HL-60 (cell line): ENCODE measurements at regions not wholly inside any gene's neighbourhood (a gene's known extent, or its start where the extent isn't known, plus 50 kb on each side); places are given as distances from the start of the nearest gene placed in this dataset.
A peak's percentile ranks its signal among the peaks of the same experiment; 100 is the strongest.

Experiments
- DNase-seq, 2 experiments: peaks; one replicate each; pipeline ENCODE4 v3.0.0-alpha.2; 2010 to 2020; ENCODE audit warnings: low read depth in 1 of 2, low spot score in 1 of 2
- H3K27ac ChIP-seq: fragments of 250-450 bp; sonication (Bioruptor Pico); replicated peaks from 2 replicates; pipeline ENCODE4 v1.5.1; 2020; ENCODE audit warnings: mild to moderate bottlenecking, moderate library complexity
- H3K27me3 ChIP-seq: fragments of 250-450 bp; sonication (Bioruptor Pico); 2 replicates; pipeline ENCODE4 v1.5.1; 2021; ENCODE audit warnings: mild to moderate bottlenecking, moderate library complexity; ENCODE audit not compliant: insufficient read depth, poor library complexity, severe bottlenecking
- H3K4me3 ChIP-seq: replicated peaks from 2 replicates; pipeline ENCODE4 v1.5.1; 2011; ENCODE audit warnings: mild to moderate bottlenecking, control low read depth, low read length; ENCODE audit not compliant: insufficient read depth
- CTCF ChIP-seq: IDR thresholded peaks from one replicate; pipeline ENCODE4 v1.5.1; 2011; ENCODE audit warnings: low read length, control low read depth, inconsistent platforms; ENCODE audit not compliant: insufficient read depth
- GABPA ChIP-seq: IDR thresholded peaks from 2 replicates; pipeline ENCODE4 v1.6.1; 2012; ENCODE audit warnings: low read depth
- POLR2AphosphoS5 ChIP-seq: IDR thresholded peaks from 2 replicates; pipeline ENCODE4 v1.6.1; 2012; ENCODE audit warnings: low read depth
- REST ChIP-seq: IDR thresholded peaks from 2 replicates; pipeline ENCODE4 v1.6.1; 2012; ENCODE audit warnings: low read depth; ENCODE audit not compliant: insufficient replicate concordance
- SPI1 ChIP-seq: IDR thresholded peaks from 2 replicates; pipeline ENCODE4 v1.6.1; 2012; ENCODE audit warnings: low read depth, mild to moderate bottlenecking, borderline replicate concordance

- Histone ChIP-seq H3K27ac (no peak overlapping the region), H3K27me3 (no peaks in the 10 kb centered on the region), H3K4me3 (no peak overlapping the region)
- TF ChIP-seq GABPA = no peak
- no peak for TF ChIP-seq SPI1
- TF ChIP-seq CTCF = no peak
- TF ChIP-seq POLR2AphosphoS5 = no peak
- no peak for TF ChIP-seq REST
- no peak for DNase-seq
These were observed 55.2 kb downstream of the RPL22L1 start for GRCh38 chr3:170814822-170815221.

GRCh38 chr3:170813266-170813665, 56.7 kb downstream of the RPL22L1 start:
- no peak overlapping the region for H3K27ac ChIP-seq
- H3K27me3 ChIP-seq = no peaks in the 10 kb centered on the region
- no peak for TF ChIP-seq POLR2AphosphoS5
- TF ChIP-seq CTCF = no peak
- no peak for TF ChIP-seq GABPA
- TF ChIP-seq REST = no peak
- no peak for TF ChIP-seq SPI1
- no peak overlapping the region for H3K4me3 ChIP-seq
- no peak for DNase-seq

- peak; percentile 29 to 75 for DNase-seq
- no peak for TF ChIP-seq GABPA
- no peak for TF ChIP-seq REST
- TF ChIP-seq SPI1 = no peak
- no peak for TF ChIP-seq POLR2AphosphoS5
- TF ChIP-seq CTCF = peak; percentile 92
- Histone ChIP-seq H3K27me3 (no peaks in the 10 kb centered on the region), H3K27ac (no peak overlapping the region), H3K4me3 (no peak overlapping the region)
These were observed 57.9 kb downstream of the RPL22L1 start for GRCh38 chr3:170811928-170812591.
